ENCODE measurements at regions not wholly inside any gene's neighbourhood (a gene's known extent, or its start where the extent isn't known, plus 50 kb on each side); places are given as distances from the start of the nearest gene placed in this dataset.

- no peaks in the 10 kb centered on the region for H3K36me3 ChIP-seq (replicated peaks in 1 of 2; ENCODE audit: control insufficient read depth in 1 of 2, insufficient read depth in 2 of 2, low read length in 2 of 2)
- BruUV-seq (replicated peaks), result no TSS peak
- no peak for TF ChIP-seq MXD4 (CRISPR knock-in tag; IDR thresholded peaks at IDR 0.05)
- TF ChIP-seq MAFK (conservative IDR thresholded peaks at IDR 0.05 in 1 of 2, IDR thresholded peaks at IDR 0.05 in 1 of 2; ENCODE audit: low read length in 2 of 2), result peak in 1 of 2 experiments; percentile 56; a peak in 2 of 4 replicates
- TF ChIP-seq MAFF (IDR thresholded peaks at IDR 0.05; ENCODE audit: low read depth, low read length), result peak; percentile 31; the same call in 1 of the 2 replicates
- POLR2A ChIA-PET, result no interaction called here
- no peaks in the 10 kb centered on the region for H3K4me1 ChIP-seq (ENCODE audit: insufficient read depth, low read length)
- FAIRE-seq (no peak), ATAC-seq (no peak), DNase-seq (ENCODE audit: low spot score) (no peak)
- CTCF ChIA-PET (ENCODE audit: low intra/inter-chr PET ratio, low total read pairs), result no interaction called here
- no peak overlapping the region for H2AFZ ChIP-seq (ENCODE audit: low read length)
- no peaks in the 10 kb centered on the region for H3K9me3 ChIP-seq (ENCODE audit: low read length)
- no peak overlapping the region for H3K4me2 ChIP-seq (ENCODE audit: low read depth, low read length)
- no peaks in the 10 kb centered on the region for H3K27me3 ChIP-seq (ENCODE audit: control insufficient read depth in 1 of 2, insufficient read depth in 2 of 2, low read length in 2 of 2)
- no peak overlapping the region for H3K4me3 ChIP-seq (replicated peaks in 1 of 3; ENCODE audit: insufficient read depth in 1 of 3, low read depth in 2 of 3, low read length in 3 of 3)
- in situ Hi-C loops (cut with HindIII; ENCODE audit: extremely low pct_ligation_motif_present, low pct_unique_long_range_greater_than_20kb) (no loop called here), intact Hi-C loops (cut with micrococcal nuclease; ENCODE audit: unreplicated experiment) (no loop called here)
- no peak overlapping the region for H3K27ac ChIP-seq (ENCODE audit: extremely low read length, insufficient read depth, low read length)
- no peak overlapping the region for H3K9ac ChIP-seq (ENCODE audit: insufficient read depth, low read depth, low read length)
- no peaks in the 10 kb centered on the region for H4K20me1 ChIP-seq (ENCODE audit: insufficient read depth, low read length)
- no peaks in the 10 kb centered on the region for H3K79me2 ChIP-seq (ENCODE audit: insufficient read depth, low read length)
- WGBS (ENCODE audit: low lambda C conversion rate), result 3% methylated on average over 2 of the region's 2 CpGs
These were observed 62.8 kb upstream of the MPHOSPH6 start for GRCh38 chr16:82232806-82233205.

DNA sequence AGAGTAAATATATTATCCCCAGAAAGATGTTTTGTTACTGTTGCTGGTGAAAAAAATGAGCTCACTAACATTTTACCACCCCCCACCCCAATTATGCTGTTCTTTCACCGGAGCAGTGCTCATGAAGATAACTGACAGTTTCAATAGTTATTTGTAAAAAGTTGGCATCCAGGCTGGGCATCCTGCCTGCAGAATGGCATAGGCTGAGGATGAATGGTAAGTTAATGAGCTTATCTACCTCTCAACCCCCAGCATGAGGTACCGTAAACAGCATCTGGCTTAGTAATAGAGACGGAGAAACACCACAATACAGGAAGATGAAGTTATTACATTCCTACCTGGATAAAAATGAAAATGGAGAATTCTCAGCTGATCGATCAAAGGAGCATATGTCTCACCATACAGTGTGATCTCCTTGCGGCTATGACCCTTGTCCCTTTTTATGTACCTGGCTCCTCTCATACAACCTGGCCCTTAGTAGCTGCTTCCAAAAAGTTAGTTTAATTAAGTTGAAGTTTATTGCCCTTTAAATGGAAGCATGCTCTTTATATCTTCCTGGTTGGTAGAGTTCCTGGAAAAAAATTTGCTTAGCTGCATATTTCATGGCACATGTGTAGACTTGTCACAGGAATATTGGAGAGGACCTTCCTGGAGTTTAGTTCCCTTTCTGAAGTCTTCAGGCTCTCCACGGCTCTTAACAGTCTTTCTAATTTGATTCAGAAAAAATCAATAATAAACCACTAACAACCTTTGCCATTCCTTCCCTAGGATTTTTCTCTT is 61.2 kb upstream of the MPHOSPH6 start:
- TF ChIP-seq ZNF790 (CRISPR knock-in tag; IDR thresholded peaks at IDR 0.05; ENCODE audit: borderline replicate concordance) (no peak), KDM3A (CRISPR knock-in tag; IDR thresholded peaks at IDR 0.05; ENCODE audit: low read depth) (no peak), HHEX (CRISPR knock-in tag; IDR thresholded peaks at IDR 0.05) (no peak)
- ChIA-PET POLR2A (no interaction called here), CTCF (ENCODE audit: low intra/inter-chr PET ratio, low total read pairs) (interaction anchor here (1.1 to 3.3 kb wide), 4 partner anchors 200 to 341 kb away, joined by 3 to 51 read pairs (median 18); no protein-coding TSS in a partner anchor)
- no peaks in the 10 kb centered on the region for H3K9me3 ChIP-seq (ENCODE audit: low read length)
- H3K36me3 ChIP-seq (replicated peaks in 1 of 2; ENCODE audit: control insufficient read depth in 1 of 2, insufficient read depth in 2 of 2, low read length in 2 of 2), result no peaks in the 10 kb centered on the region
- H3K4me1 ChIP-seq (ENCODE audit: insufficient read depth, low read length), result no peaks in the 10 kb centered on the region
- no TSS peak for BruUV-seq (replicated peaks)
- intact Hi-C loops (cut with micrococcal nuclease; ENCODE audit: unreplicated experiment) (no loop called here), in situ Hi-C loops (cut with HindIII; ENCODE audit: extremely low pct_ligation_motif_present, low pct_unique_long_range_greater_than_20kb) (no loop called here)
- FAIRE-seq (no peak), ATAC-seq (no peak), DNase-seq (ENCODE audit: low spot score) (no peak)
- H3K9ac ChIP-seq (ENCODE audit: insufficient read depth, low read depth, low read length), result no peak overlapping the region
- no peaks in the 10 kb centered on the region for H3K79me2 ChIP-seq (ENCODE audit: insufficient read depth, low read length)
- no peaks in the 10 kb centered on the region for H4K20me1 ChIP-seq (ENCODE audit: insufficient read depth, low read length)
- no peaks in the 10 kb centered on the region for H3K27me3 ChIP-seq (ENCODE audit: control insufficient read depth in 1 of 2, insufficient read depth in 2 of 2, low read length in 2 of 2)
- H3K4me2 ChIP-seq (ENCODE audit: low read depth, low read length), result no peak overlapping the region
- no peak overlapping the region for H3K27ac ChIP-seq (ENCODE audit: extremely low read length, insufficient read depth, low read length)
- 22% methylated on average over 6 of the region's 6 CpGs for WGBS (ENCODE audit: low lambda C conversion rate)
- no peak overlapping the region for H3K4me3 ChIP-seq (replicated peaks in 1 of 3; ENCODE audit: insufficient read depth in 1 of 3, low read depth in 2 of 3, low read length in 3 of 3)
- no peak overlapping the region for H2AFZ ChIP-seq (ENCODE audit: low read length)
